ENCODE measurements at regions not wholly inside any gene's neighbourhood (a gene's known extent, or its start where the extent isn't known, plus 50 kb on each side); places are given as distances from the start of the nearest gene placed in this dataset.

- no peaks in the 10 kb centered on the region for H3K9me2 ChIP-seq (ENCODE audit: insufficient read depth)
- no peaks in the 10 kb centered on the region for H3K79me2 ChIP-seq (ENCODE audit: low read depth)
- intact Hi-C loops (cut with micrococcal nuclease; ENCODE audit: unreplicated experiment) = no loop called here
- no peak overlapping the region for H2AFZ ChIP-seq
- no TSS peak for BruUV-seq (replicated peaks)
- H3K36me3 ChIP-seq (ENCODE audit: low read depth) = no peaks in the 10 kb centered on the region
- no peaks in the 10 kb centered on the region for H3K4me1 ChIP-seq (replicated peaks; ENCODE audit: insufficient read depth)
- no peaks in the 10 kb centered on the region for H3K9me3 ChIP-seq (ENCODE audit: insufficient read depth, low read depth)
- H3K4me3 ChIP-seq = no peak overlapping the region
- no peaks in the 10 kb centered on the region for H3K27me3 ChIP-seq (ENCODE audit: insufficient read depth, low read depth)
- ChIA-PET POLR2A (ENCODE audit: unreplicated experiment) (no interaction called here), CTCF (no interaction called here)
- TF ChIP-seq EZH2 (IDR thresholded peaks at IDR 0.05; ENCODE audit: low read depth) = no peak
- TF ChIP-seq, protein P1, sequence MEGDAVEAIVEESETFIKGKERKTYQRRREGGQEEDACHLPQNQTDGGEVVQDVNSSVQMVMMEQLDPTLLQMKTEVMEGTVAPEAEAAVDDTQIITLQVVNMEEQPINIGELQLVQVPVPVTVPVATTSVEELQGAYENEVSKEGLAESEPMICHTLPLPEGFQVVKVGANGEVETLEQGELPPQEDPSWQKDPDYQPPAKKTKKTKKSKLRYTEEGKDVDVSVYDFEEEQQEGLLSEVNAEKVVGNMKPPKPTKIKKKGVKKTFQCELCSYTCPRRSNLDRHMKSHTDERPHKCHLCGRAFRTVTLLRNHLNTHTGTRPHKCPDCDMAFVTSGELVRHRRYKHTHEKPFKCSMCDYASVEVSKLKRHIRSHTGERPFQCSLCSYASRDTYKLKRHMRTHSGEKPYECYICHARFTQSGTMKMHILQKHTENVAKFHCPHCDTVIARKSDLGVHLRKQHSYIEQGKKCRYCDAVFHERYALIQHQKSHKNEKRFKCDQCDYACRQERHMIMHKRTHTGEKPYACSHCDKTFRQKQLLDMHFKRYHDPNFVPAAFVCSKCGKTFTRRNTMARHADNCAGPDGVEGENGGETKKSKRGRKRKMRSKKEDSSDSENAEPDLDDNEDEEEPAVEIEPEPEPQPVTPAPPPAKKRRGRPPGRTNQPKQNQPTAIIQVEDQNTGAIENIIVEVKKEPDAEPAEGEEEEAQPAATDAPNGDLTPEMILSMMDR (conservative IDR thresholded peaks at IDR 0.05) = no peak
- no peak for DNase-seq
- no peak overlapping the region for H3K27ac ChIP-seq
- no peak overlapping the region for H3K4me2 ChIP-seq
- H3F3A ChIP-seq (ENCODE audit: insufficient read depth, low read depth) = no peaks in the 10 kb centered on the region
- H4K20me1 ChIP-seq (ENCODE audit: insufficient read depth) = no peaks in the 10 kb centered on the region
These were observed 276.2 kb downstream of the ASXL3 start for GRCh38 chr18:33854086-33854826.

DNA sequence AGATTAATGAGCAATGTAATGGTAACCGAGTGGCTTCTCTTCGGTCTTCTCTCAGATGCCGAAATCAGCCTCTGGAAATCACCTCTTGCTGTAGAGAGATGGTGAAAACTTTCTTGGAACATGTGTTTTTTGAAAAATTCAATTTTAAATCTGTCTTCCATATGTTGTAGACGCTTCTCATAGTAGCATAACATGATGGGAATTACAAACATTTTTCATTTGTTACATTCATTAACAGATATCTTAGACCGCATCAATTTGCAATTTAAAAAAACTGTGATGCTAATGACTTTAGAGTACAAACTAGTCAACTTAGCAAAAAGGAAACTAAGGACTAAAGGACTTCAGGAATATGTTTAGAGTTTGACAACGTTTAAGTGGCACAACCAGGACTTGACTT is 275.2 kb downstream of the ASXL3 start:
- TF ChIP-seq EZH2 (IDR thresholded peaks at IDR 0.05; ENCODE audit: low read depth) = no peak
- TF ChIP-seq, protein P1 (conservative IDR thresholded peaks at IDR 0.05) = no peak
- no peak for DNase-seq
- Histone ChIP-seq H3K4me1 (replicated peaks; ENCODE audit: insufficient read depth) (no peaks in the 10 kb centered on the region), H4K20me1 (ENCODE audit: insufficient read depth) (no peaks in the 10 kb centered on the region), H3F3A (ENCODE audit: insufficient read depth, low read depth) (no peaks in the 10 kb centered on the region), H3K27me3 (ENCODE audit: insufficient read depth, low read depth) (no peaks in the 10 kb centered on the region), H2AFZ (no peak overlapping the region), H3K36me3 (ENCODE audit: low read depth) (no peaks in the 10 kb centered on the region), H3K27ac (no peak overlapping the region), H3K9me2 (ENCODE audit: insufficient read depth) (no peaks in the 10 kb centered on the region), H3K4me2 (no peak overlapping the region), H3K79me2 (ENCODE audit: low read depth) (no peaks in the 10 kb centered on the region), H3K9me3 (ENCODE audit: insufficient read depth, low read depth) (no peaks in the 10 kb centered on the region), H3K4me3 (no peak overlapping the region)
- BruUV-seq (replicated peaks) = no TSS peak
- intact Hi-C loops (cut with micrococcal nuclease; ENCODE audit: unreplicated experiment) = no loop called here
- ChIA-PET POLR2A (ENCODE audit: unreplicated experiment) (no interaction called here), CTCF (no interaction called here)

- intact Hi-C loops (cut with micrococcal nuclease; ENCODE audit: unreplicated experiment) = no loop called here
- CTCF ChIA-PET = no interaction called here
These were observed 273.6 kb downstream of the ASXL3 start for GRCh38 chr18:33851546-33852078.

More at GRCh38 chr18:33851546-33852078, 273.6 kb downstream of the ASXL3 start:
- Histone ChIP-seq H3K4me3 (no peak overlapping the region), H3K79me2 (ENCODE audit: low read depth) (no peaks in the 10 kb centered on the region), H4K20me1 (ENCODE audit: insufficient read depth) (no peaks in the 10 kb centered on the region), H3K36me3 (ENCODE audit: low read depth) (no peaks in the 10 kb centered on the region), H3K27me3 (ENCODE audit: insufficient read depth, low read depth) (no peaks in the 10 kb centered on the region), H2AFZ (no peak overlapping the region), H3K4me2 (no peak overlapping the region), H3K27ac (no peak overlapping the region), H3F3A (ENCODE audit: insufficient read depth, low read depth) (no peaks in the 10 kb centered on the region), H3K9me2 (ENCODE audit: insufficient read depth) (no peaks in the 10 kb centered on the region), H3K4me1 (replicated peaks; ENCODE audit: insufficient read depth) (no peaks in the 10 kb centered on the region), H3K9me3 (ENCODE audit: insufficient read depth, low read depth) (no peaks in the 10 kb centered on the region)
- no peak for DNase-seq
- no TSS peak for BruUV-seq (replicated peaks)
- TF ChIP-seq, protein P1 (conservative IDR thresholded peaks at IDR 0.05) = no peak
- no peak for TF ChIP-seq EZH2 (IDR thresholded peaks at IDR 0.05; ENCODE audit: low read depth)
- POLR2A ChIA-PET (ENCODE audit: unreplicated experiment) = no interaction called here

Measured in PC-9 (cell line).